HK-2 (cell line): ENCODE measurements at regions not wholly inside any gene's neighbourhood (a gene's known extent, or its start where the extent isn't known, plus 50 kb on each side); places are given as distances from the start of the nearest gene placed in this dataset.

ENCODE experiments used
- DNase-seq: peaks from one replicate; pipeline ENCODE4 v3.0.0-alpha.2; 2018; ENCODE audit not compliant: unreplicated experiment

DNA sequence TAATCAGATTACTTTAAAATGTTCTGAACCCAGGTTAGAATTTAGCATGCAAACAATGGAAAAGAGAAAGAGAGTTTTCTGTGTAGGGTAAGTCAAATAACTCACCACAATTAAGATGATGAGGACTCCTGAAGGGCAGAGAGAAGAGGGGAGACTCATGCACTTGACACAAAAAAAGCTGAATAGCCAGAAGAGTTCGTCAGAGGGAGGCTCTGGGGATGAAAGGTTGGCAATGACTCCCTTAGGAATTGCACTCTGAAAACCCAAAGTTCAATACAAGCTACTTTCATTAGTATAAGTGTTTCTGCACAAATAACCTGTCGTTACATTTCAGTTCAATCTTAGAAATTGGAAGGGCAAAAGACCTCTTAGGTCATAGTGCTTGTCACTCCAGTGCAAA lies 434.4 kb upstream of the PCDH9 start:
- DNase-seq, result no peak

DNA sequence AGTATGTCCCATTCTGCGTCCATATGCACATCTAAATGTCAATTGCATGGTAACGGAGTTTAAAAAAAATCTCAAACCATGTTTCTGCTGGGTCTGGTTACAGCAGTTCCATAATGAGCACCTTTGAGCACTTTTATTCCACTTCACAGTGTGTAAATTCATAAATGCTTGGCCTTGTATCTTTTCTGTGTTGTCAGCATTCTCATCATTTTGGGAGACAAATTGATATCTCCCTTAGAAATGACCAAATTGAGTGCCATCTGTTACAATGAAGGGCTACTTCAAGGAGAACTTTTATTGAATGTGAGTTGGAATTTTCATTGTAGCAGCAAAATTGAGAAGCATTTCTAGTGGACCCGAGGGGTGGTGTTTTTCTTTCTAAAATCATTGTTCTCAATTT lies 432.9 kb upstream of the PCDH9 start:
- no peak for DNase-seq

DNA sequence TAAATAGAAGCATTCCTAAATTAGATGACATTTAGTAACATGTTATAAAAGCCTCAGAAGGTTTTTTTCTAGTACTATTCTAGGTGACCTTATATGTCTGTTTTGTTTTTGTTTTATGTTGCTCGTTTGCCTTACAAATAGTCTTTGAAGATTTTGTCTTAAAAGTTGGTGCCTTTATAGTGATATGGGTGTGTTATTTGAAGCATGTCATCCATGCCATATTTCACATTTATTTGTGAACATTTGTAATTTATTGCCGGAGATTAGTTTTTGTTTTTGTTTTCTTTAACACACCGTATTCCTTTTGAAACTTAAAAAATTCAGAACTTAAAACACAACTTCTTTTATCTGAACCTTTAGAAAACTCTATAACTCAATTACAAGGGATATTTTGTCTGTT lies 422.8 kb upstream of the PCDH9 start:
- no peak for DNase-seq

DNA sequence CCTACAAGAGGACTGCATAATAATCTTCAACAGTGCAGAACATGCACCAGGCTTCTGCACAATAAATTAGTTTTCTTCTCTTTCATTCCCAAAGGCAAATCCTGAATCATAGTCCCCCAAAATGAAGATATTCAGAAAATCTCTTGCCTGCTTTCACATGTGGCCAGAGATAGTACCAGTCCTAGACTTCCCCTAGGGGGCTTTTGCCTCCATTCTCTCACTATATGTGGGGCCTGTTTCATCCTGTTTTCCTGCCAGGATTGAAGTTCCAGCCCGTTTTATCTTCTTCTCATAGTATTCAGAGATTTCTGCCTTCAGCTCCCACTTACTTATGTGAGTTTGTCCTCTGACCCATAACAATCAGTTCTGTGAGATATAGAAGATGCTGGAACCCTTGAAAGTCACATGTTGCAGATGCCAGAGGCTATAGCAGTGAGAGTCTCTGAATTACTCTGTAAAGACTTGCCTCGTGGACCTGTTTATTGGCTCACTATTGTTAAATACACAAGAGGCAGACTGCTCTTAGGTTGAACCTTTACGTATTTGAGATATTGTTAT lies 421.9 kb upstream of the PCDH9 start:
- DNase-seq, result no peak

DNA sequence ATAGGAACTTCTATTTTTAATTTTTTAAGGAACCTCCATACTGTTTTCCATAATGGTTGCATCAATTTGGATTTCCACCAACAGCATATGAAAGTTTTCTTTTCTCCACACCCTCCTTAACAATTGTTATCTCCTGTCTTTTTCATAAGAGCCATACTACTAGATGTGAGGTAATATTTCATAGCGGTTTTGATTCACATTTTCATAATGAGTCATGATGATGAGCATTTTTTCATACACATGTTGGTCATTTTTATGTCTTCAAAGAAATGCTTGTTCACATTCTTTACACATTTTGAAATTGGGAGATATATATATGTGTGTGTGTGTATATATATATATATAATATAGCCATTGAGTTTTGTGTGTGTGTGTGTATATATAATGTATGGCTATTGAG lies 420.3 kb upstream of the PCDH9 start:
- no peak for DNase-seq

DNA sequence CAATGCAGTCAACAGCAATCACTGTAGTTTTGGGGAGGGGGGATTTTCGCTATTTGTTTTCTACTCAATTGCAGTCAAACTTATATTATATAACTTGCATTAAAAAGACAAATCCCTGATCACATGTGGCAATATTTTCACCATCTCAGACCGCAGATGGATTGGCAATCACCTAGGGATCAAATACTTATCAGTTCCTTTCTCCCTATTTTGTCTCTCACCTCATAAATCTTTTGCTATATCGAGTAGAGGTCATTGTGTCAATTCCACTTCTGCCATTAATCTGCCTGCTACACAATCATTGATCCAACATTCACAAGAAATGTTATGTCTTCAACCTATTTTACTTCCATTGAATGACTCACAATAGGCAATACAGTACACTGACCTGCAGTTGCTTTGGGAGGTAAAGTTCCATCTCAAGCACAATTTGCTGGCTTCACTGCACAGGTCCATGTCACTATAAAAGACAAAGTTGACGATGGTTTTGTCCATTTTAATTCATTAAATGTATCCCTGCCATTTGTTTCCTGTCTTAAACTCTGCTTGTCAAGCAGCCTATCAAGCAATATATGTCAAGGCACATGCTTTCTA lies 415.8 kb upstream of the PCDH9 start:
- DNase-seq, result no peak

DNA sequence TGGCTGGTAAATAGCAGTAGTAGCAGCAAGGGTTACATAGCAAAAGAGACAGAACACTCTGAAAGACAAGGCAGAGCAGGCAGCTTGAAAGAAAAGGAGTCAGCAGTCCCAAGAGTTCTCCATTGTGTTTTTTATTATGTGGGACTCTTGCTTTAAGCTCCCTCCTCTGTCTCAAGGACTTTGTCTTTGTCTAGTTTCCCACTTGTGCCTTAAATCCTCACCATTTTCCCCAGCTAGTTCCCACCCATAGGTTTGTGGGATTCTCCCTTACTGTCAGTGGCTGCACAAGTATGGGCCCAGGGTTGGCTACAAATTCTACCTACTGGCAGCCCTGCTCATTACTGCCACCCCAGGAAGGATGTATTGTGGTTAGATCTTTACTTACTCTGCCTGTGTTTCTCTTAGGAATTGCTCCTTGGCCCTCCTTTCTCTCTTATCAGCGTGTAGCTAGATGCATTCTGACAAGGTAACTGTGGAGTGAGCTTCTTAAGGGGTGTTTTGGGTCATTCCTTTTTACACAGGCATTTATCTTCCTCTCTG lies 413.4 kb upstream of the PCDH9 start:
- DNase-seq, result no peak

DNA sequence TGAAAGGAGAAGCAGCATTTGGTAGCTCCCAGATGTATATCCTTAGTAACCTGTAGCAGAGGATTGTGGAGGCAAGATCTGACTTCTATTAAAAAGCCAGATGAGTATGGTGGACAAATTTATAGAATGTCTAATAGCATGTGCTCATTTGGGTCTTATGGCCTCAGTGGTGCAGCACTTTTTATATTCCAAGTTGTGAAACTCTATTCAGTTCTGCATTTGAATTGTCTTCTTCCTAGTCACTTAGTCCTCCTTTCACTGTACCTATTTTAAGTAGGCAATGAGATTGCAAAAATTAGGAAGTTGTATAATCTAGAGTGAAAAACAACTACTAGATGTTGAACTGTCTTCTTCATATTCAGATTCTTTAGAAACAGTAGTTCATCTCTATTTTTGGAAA lies 412.5 kb upstream of the PCDH9 start:
- no peak for DNase-seq

DNA sequence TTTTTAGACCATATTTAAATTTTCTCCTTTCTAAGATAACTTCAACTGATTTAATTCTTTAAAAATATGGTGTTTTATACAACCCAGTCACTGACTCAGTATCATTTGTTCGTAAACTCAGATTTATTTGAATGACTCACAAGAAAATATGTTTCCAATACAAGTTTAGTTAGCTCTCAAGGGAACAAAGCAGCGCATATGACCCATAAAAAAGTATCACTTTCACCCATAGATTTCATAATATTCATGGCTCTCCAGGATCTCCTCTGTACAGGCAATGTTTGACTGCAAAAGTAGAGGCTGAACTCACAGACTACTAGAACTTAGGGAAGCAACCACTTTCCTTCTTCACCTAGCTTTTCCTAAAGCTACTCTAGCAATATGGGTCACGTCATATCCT lies 405.6 kb upstream of the PCDH9 start:
- no peak for DNase-seq

DNA sequence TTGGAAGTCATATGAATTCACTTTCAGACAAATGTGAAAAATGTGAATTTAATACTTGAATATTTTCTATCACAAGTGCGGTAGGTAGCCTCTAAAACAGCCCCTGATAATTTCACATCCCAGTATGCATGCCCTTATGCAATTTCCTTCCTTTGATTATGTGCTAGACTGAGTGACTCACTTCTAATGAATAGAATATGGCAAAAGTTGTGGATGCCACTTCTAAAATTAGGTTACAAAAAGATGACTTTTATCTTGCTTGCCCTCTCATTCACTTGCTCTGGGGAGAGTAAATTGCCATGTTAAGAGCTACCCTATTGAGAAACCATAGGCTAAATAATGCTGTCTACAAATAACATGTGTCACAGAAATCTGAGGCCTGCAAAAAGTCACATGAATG lies 402.5 kb upstream of the PCDH9 start:
- no peak for DNase-seq

DNA sequence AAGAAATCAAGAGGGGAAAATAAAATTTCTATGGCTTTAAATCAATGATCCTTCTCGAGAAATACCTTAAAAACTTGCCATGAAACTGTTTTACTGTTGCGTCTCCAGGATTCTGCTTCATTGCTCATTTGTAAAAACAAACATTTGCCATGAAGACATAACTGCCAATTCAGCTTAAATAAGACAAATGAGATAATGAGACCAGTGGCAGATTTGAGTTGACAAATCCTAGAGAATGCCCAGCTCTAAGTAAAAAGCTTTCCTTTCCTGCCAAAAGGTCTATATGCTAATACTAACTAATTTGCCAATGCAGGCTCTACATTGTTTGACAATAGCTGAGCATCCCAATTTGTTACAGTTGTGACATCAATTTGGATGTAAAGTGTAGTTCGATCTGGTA lies 400.5 kb upstream of the PCDH9 start:
- no peak for DNase-seq

DNA sequence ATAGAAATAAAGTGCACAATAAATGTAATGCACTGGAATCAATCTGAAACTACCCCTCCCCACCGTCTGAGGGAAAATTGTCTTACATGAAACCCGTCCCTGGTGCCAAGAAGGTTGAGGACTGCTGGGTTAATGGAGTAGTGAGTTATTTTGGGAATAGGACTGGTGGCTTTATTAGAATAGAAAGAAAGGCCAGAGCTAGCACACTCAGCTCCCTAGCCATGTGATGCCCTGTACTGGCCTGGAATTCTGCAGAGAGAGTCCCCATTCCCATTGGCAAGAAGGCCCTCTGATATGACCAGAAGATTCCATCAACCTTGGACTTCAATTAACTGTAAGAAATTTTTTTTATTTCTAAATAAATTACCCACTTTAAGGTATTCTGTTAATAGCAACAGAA lies 393.5 kb upstream of the PCDH9 start:
- no peak for DNase-seq

DNA sequence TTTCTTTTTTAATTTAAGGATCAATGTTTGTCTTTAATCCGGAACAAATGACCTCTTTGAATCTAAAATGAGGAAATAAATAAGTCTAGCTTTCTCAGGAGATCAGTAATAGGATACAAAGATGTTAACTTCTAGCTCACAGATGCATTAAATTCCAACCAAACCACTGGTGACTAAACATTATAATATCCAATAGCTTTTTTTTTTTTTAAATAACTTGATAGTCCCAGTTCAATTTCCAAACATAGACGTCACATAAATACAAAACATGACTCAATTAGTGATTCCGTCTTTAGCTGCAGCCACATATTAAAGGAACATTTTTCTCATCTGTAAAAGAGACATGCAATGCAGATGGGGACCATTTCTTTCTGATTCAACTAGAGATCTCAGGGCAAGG lies 390.5 kb upstream of the PCDH9 start:
- no peak for DNase-seq

DNA sequence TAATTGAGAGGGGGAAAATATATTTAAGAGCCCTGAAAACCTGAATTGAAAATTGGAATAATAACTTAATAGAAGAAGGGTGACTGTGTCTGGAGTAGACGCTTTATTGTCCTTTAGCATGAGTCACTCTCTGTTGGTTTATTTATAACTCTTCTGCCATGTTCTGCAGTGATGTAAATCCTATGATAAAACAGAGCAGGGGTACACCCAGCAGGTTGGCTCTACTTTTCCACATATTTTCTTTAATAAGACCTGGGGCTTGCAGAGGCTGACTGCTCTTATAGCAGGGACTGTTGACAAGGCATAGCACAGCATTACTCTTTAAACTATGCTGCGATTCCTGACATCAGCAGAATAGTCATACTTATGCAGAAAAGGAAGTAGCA lies 389.9 kb upstream of the PCDH9 start:
- no peak for DNase-seq

DNA sequence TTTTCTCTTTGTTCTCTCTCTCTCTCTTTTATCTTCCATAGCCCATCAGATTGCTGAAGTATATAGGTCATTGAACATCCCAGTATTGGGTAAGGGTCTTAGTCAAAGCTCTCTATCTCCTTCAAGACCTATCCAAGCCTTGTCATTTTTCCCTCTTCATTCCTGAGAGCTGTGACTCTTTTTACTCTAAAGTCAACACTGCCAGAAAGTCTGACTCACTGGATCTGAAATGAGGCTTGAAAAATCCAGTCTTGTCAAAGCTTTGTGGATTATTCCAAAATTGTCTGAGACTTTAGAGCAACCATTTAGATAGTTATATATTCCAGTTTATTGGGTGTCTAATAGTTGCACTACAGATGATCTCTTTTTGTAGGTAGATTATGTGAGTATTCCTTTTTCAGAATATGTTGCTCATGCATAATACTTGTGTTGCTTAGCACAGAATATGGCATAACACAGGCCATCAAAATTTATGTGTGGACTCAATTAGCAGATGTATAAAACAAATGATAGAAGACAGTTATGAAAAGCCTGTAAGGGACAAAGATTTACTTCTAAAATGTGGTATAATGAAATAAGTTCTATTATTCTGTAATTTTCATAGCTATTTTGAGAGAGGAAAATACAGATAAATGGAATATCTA lies 389.3 kb upstream of the PCDH9 start:
- DNase-seq, result no peak

DNA sequence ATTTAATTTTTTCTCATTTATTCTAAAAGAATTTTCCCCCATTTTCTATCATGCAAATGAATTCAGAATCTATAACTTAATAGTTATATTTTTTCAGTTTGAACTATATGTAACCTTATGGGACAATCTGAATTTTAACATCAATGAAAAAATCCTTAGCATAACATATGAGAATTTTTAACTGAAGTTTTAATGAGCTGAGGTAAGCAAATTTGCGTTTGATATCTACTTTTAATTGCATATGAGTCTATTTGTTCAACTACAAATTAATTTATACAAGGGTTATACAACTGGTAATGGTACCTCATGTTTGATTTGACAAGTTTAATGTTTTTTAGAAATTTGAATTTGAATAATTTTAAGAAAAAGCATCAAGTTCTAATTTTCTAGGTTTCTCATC lies 384.4 kb upstream of the PCDH9 start:
- DNase-seq, result no peak

DNA sequence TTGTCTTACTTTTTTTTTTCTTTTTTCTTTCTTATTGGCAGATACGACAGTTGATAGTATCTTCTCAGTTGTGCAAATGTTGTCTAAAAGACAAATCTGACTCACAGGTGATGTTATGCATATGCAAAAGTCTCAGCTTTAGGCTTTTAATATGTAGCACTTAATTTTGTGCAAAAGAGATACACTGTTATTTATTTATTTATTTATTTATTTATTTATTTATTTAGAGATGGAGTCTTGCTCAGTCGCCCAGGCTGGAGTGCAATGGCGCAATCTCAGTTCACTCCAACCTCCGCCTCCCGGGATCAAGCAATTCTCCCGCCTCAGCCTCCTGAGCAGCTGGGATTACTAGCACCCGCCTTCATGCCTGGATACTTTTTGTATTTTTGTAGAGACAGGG lies 383.9 kb upstream of the PCDH9 start:
- no peak for DNase-seq

DNA sequence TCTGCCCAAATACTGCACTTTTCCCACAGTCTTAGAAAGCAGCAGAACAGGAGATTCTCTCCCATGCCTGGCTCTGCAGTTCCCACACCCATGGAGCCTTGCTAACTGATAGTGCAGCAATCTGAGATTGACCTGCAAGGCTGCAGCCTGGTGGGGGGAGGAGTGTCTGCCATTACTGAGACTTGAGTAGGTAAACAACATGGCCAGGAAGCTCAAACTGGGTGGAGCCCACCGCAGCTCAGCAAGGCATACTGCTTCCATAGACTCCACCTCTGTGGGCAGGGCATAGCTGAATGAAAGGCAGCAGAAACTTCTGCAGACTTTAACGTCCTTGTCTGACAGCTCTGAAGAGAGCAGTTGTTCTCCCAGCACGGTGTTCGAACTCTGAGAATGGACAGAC lies 358.5 kb upstream of the PCDH9 start:
- no peak for DNase-seq

DNA sequence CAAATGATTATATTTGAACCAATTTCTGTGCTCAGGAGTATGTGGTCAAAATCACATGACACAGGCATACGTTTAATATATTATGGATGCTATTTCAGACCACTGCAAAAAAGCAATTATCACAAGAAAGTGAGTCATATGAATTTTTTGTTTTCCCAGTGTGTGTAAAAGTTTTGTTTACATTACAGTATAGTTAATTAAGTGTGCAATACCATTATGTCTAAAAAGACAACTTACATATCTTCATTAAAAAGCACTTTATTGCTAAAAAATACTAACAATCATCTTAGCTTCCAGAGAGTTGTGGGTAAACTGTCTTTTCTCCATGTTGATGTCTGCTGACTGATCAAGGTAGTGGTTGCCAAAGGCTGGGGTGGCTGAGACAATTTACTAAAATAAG lies 347.2 kb upstream of the PCDH9 start:
- no peak for DNase-seq

DNA sequence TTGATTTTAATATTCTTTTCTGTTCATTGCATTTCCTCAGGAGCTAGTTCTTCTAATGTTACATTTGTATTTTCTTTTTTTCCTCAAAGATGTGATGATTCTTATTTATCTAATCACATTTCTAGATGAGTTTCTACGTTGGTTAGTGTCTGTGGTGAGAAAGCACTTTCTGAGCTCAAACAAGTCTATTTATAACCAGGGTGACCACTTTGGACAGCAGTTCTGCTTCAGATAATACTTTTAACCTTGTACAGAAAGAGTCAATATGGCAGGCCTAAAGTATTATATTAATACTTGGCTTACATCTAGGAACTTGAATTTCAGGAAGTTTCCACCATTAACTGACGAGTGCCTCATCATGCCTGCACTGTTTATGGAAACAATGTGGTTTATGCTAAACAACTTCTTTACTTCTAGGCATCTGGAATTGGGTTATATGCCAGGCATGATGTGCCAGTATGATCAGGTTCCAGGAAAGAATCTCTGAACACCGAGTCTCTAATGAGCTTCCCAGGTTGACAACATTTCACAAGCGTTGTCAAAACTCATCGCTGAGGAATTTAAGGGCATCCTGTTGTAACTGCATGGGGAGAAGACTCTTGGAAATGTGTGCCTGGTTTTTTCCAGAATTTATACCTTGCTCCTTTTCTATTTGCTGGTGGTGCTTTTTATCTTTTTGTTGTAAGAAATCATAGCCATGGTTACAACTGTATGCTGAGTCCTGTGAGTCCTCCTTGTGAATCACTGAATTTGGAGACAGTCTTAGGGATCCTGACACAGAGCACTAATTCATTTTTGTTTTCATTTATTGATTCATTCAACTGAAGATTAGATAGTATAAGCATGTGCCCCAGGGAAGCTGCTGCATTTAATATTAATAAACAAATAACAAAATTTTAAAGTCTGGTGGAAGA lies 344.4 kb upstream of the PCDH9 start:
- DNase-seq, result no peak

DNA sequence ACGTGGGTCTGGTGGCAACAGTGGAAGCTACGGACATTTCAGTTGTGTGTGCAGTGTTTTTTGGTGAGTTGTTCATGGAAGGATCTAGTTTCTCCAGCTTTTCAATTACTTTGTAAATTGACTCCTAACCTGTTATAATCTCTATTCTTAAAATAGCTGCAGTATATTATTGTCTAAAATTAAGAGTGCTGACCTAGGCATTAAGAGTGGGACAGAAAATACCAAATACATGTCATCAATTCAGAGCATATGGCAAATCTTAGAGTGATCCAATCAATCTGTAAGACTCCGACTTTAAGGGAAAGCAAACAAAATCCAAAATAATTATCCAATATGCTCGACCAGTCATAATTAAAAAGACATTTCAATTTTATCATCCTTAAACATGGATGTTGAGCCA lies 338.1 kb upstream of the PCDH9 start:
- DNase-seq, result no peak

DNA sequence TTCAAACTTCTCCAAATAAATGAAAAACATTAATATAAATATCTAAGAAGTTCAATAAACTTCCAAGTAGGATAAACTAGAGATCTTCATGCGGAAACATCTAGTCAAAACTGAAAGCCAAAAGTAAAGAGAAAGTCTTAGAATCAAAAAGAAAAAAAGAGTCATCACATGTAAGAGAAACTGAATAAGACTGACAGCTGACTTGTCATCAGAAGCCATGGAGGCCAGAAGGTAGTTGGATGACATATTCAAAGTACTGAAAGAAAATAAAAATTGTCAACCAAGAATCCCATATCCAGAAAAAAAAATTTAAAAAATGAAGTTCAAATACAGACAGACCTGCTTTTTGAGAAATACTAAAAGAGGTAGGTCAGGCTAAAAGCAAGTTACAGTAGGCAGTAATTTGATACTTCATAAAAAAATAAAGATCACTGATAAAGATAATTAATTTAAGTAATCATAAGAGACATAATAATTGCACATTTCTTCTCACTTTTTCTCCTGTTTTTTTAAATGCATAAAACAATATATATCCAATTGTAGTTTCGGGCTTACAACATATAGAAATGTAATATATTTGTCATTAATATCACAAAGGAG lies 327.6 kb upstream of the PCDH9 start:
- DNase-seq, result no peak
